Smooth muscle cell (in vitro differentiated cells): ENCODE measurements at regions not wholly inside any gene's neighbourhood (a gene's known extent, or its start where the extent isn't known, plus 50 kb on each side); places are given as distances from the start of the nearest gene placed in this dataset.
"Not testable (repeated sequence)": the region's sequence is repeated elsewhere in the genome, so short reads cannot be mapped to it uniquely, and the experiment has no call there.

Experiments used
- DNase-seq: peaks from one replicate; lab custom pipeline; 2025; ENCODE audit not compliant: unreplicated experiment; lab: John Stamatoyannopoulos, UW
- H2AFZ ChIP-seq: fragments of 200-600 bp; sonication (generic); 2 replicates; pipeline ENCODE4 v1.6.0; 2016; ENCODE audit warnings: antibody characterized with exemption, low read depth, mild to moderate bottlenecking
- H3F3A ChIP-seq: fragments of 200-600 bp; sonication (generic); 2 replicates; pipeline ENCODE4 v1.6.0; 2017; ENCODE audit warnings: antibody characterized with exemption, low read depth
- H3K27ac ChIP-seq: fragments of 200-600 bp; sonication (generic); 2 replicates; pipeline ENCODE4 v1.5.1; 2016; ENCODE audit warnings: low read depth, mild to moderate bottlenecking
- H3K27me3 ChIP-seq: fragments of 200-600 bp; sonication (generic); 2 replicates; pipeline ENCODE4 v1.6.1; 2016; ENCODE audit warnings: low read depth, mild to moderate bottlenecking
- H3K36me3 ChIP-seq: fragments of 200-600 bp; sonication (generic); 2 replicates; pipeline ENCODE4 v1.5.1; 2016; ENCODE audit warnings: low read depth
- H3K4me1 ChIP-seq: fragments of 200-600 bp; sonication (generic); 2 replicates; pipeline ENCODE4 v1.5.1; 2016; ENCODE audit warnings: low read depth
- H3K4me2 ChIP-seq: fragments of 200-600 bp; sonication (generic); 2 replicates; pipeline ENCODE4 v1.6.0; 2016; ENCODE audit warnings: mild to moderate bottlenecking
- H3K4me3 ChIP-seq: fragments of 200-600 bp; sonication (generic); 2 replicates; pipeline ENCODE4 v1.5.1; 2016; ENCODE audit warnings: mild to moderate bottlenecking
- H3K79me2 ChIP-seq: fragments of 200-600 bp; sonication (generic); 2 replicates; pipeline ENCODE4 v1.6.0; 2016; ENCODE audit warnings: low read depth, mild to moderate bottlenecking
- H3K9ac ChIP-seq: fragments of 200-600 bp; sonication (generic); 2 replicates; pipeline ENCODE4 v1.6.0; 2016; ENCODE audit warnings: low read depth
- H3K9me3 ChIP-seq: fragments of 200-600 bp; sonication (generic); replicated peaks from 2 replicates; pipeline ENCODE4 v1.5.1; 2016; ENCODE audit warnings: low read depth
- H4K20me1 ChIP-seq: fragments of 200-600 bp; sonication (generic); 2 replicates; pipeline ENCODE4 v1.6.0; 2016; ENCODE audit warnings: low read depth
- CTCF ChIP-seq: fragments of 200-600 bp; sonication (generic); IDR thresholded peaks from 2 replicates; pipeline ENCODE4 v1.5.1; 2017; ENCODE audit warnings: borderline replicate concordance, mild to moderate bottlenecking, antibody characterized with exemption; ENCODE audit not compliant: insufficient read depth, poor library complexity, severe bottlenecking
- WGBS: methylation state at CpG from one replicate; pipeline ENCODE4 v1.1.7; 2016; ENCODE audit warnings: low lambda C conversion rate; 5-methylcytosine and 5-hydroxymethylcytosine counted together

- no peak overlapping the region for H3K4me3 ChIP-seq
- no peak overlapping the region for H2AFZ ChIP-seq
- no peaks in the 10 kb centered on the region for H3K79me2 ChIP-seq
- H3F3A ChIP-seq, result no peaks in the 10 kb centered on the region
- DNase-seq, result no peak
- H4K20me1 ChIP-seq, result no peaks in the 10 kb centered on the region
- no peaks in the 10 kb centered on the region for H3K27me3 ChIP-seq
- H3K4me2 ChIP-seq, result no peak overlapping the region
- H3K9me3 ChIP-seq, result no peaks in the 10 kb centered on the region
- H3K4me1 ChIP-seq, result no peaks in the 10 kb centered on the region
- WGBS, result 91% methylated on average over 2 of the region's 2 CpGs
- no peaks in the 10 kb centered on the region for H3K36me3 ChIP-seq
- H3K27ac ChIP-seq, result no peak overlapping the region
- H3K9ac ChIP-seq, result no peak overlapping the region
- no peak for TF ChIP-seq CTCF
Observed at GRCh38 chr11:23869671-23870070, 627.2 kb upstream of the LUZP2 start.

- no peak overlapping the region for H3K4me2 ChIP-seq
Observed at GRCh38 chr11:23873406-23873805, 623.4 kb upstream of the LUZP2 start.

GRCh38 chr11:23875176-23875850 is 621.5 kb upstream of the LUZP2 start:
- H3K27me3 ChIP-seq, result no peaks in the 10 kb centered on the region
- 94% methylated on average over 4 of the region's 4 CpGs for WGBS

More at GRCh38 chr11:23873406-23873805, 623.4 kb upstream of the LUZP2 start:
- DNase-seq, result no peak
- Histone ChIP-seq H4K20me1 (no peaks in the 10 kb centered on the region), H3K36me3 (no peaks in the 10 kb centered on the region), H3K9me3 (no peaks in the 10 kb centered on the region), H3F3A (no peaks in the 10 kb centered on the region), H3K4me3 (no peak overlapping the region), H2AFZ (no peak overlapping the region), H3K27me3 (no peaks in the 10 kb centered on the region), H3K27ac (no peak overlapping the region), H3K4me1 (no peaks in the 10 kb centered on the region), H3K9ac (no peak overlapping the region), H3K79me2 (no peaks in the 10 kb centered on the region)
- 94% methylated on average over 2 of the region's 2 CpGs for WGBS
- no peak for TF ChIP-seq CTCF

GRCh38 chr11:23883426-23884048 is 613.3 kb upstream of the LUZP2 start:
- not testable (repeated sequence) for H3K27ac ChIP-seq, H3K9ac ChIP-seq, H3K9me3 ChIP-seq, DNase-seq, H3K27me3 ChIP-seq, H3K36me3 ChIP-seq, H4K20me1 ChIP-seq, H3K4me1 ChIP-seq, H2AFZ ChIP-seq, H3F3A ChIP-seq, H3K4me3 ChIP-seq, H3K4me2 ChIP-seq, H3K79me2 ChIP-seq
- WGBS, result 97% methylated on average over 25 of the region's 26 CpGs

More at GRCh38 chr11:23875176-23875850, 621.5 kb upstream of the LUZP2 start:
- Histone ChIP-seq H3K9ac (no peak overlapping the region), H2AFZ (no peak overlapping the region), H3F3A (no peaks in the 10 kb centered on the region), H3K36me3 (no peaks in the 10 kb centered on the region), H3K27ac (no peak overlapping the region), H3K79me2 (no peaks in the 10 kb centered on the region), H3K4me2 (no peak overlapping the region), H3K4me1 (no peaks in the 10 kb centered on the region), H3K9me3 (no peaks in the 10 kb centered on the region), H4K20me1 (no peaks in the 10 kb centered on the region), H3K4me3 (no peak overlapping the region)
- no peak for TF ChIP-seq CTCF
- DNase-seq, result no peak
